A673 (cell line): ENCODE measurements at regions not wholly inside any gene's neighbourhood (a gene's known extent, or its start where the extent isn't known, plus 50 kb on each side); places are given as distances from the start of the nearest gene placed in this dataset.

Experiments
- CTCF ChIP-seq: fragments of 300-800, 200-600 bp; sonication (generic); conservative IDR thresholded peaks from 2 replicates; pipeline ENCODE4 v1.5.1; 2017; ENCODE audit warnings: low read depth, mild to moderate bottlenecking, antibody characterized with exemption, low read length, moderate library complexity, mixed read lengths
- EZH2 ChIP-seq: fragments of 200-600 bp; sonication (generic); IDR thresholded peaks from 2 replicates; pipeline ENCODE4 v1.6.1; 2017; ENCODE audit warnings: borderline replicate concordance, low read depth, mild to moderate bottlenecking, mixed read lengths, antibody characterized with exemption, low read length; ENCODE audit not compliant: poor library complexity, severe bottlenecking

GRCh38 chr1:173328961-173329360 lies 121.8 kb upstream of the TNFSF4 start:
- TF ChIP-seq CTCF, result no peak
- no peak for TF ChIP-seq EZH2
